ENCODE measurements at regions not wholly inside any gene's neighbourhood (a gene's known extent, or its start where the extent isn't known, plus 50 kb on each side); places are given as distances from the start of the nearest gene placed in this dataset.

GRCh38 chr2:81395746-81396145 is 1091.2 kb upstream of the LRRTM1 start:
- BruUV-seq (replicated peaks), result no TSS peak
- Histone ChIP-seq H3K27me3 (ENCODE audit: control insufficient read depth, insufficient read depth, low read length) (no peaks in the 10 kb centered on the region), H3K4me1 (ENCODE audit: control insufficient read depth, insufficient read depth, low read length) (no peaks in the 10 kb centered on the region), H3K27ac (ENCODE audit: low read length) (no peak overlapping the region), H3K9me3 (ENCODE audit: control insufficient read depth, insufficient read depth, low read depth, low read length) (no peaks in the 10 kb centered on the region), H3K4me3 (ENCODE audit: low read depth in 2 of 2, low read length in 2 of 2) (no peak overlapping the region), H3K36me3 (ENCODE audit: control insufficient read depth, insufficient read depth, low read length) (no peaks in the 10 kb centered on the region)
- ATAC-seq (no peak), DNase-seq (ENCODE audit: low read depth, low spot score) (no peak)
- intact Hi-C loops (cut with micrococcal nuclease; ENCODE audit: unreplicated experiment), result no loop called here
- in situ Hi-C loops (cut with HindIII; ENCODE audit: low pct_unique_long_range_greater_than_20kb, low sequenced_read_pairs), result no loop called here
- TF ChIP-seq CTCF (IDR thresholded peaks at IDR 0.05), result no peak
- no peak for TF ChIP-seq POLR2AphosphoS5 (IDR thresholded peaks at IDR 0.05; ENCODE audit: low read depth, low read length)
- TF ChIP-seq SIN3A (IDR thresholded peaks at IDR 0.05; ENCODE audit: borderline replicate concordance, insufficient read depth, low read depth, low read length), result no peak
- no peak for TF ChIP-seq TCF7L2 (IDR thresholded peaks at IDR 0.05; ENCODE audit: low read depth, low read length)
- no peak for TF ChIP-seq REST (IDR thresholded peaks at IDR 0.05; ENCODE audit: insufficient read depth in 1 of 2, low read depth in 2 of 2, low read length in 1 of 2)
- ChIA-PET CTCF (interaction anchor here (0.6 kb wide), 1 partner anchor 216 kb away, joined by 3 read pairs; no protein-coding TSS in a partner anchor), POLR2A (no interaction called here)

- Histone ChIP-seq H3K27ac (ENCODE audit: low read length) (no peak overlapping the region), H3K36me3 (ENCODE audit: control insufficient read depth, insufficient read depth, low read length) (no peaks in the 10 kb centered on the region), H3K4me1 (ENCODE audit: control insufficient read depth, insufficient read depth, low read length) (no peaks in the 10 kb centered on the region), H3K4me3 (ENCODE audit: low read depth in 2 of 2, low read length in 2 of 2) (no peak overlapping the region), H3K27me3 (ENCODE audit: control insufficient read depth, insufficient read depth, low read length) (no peaks in the 10 kb centered on the region), H3K9me3 (ENCODE audit: control insufficient read depth, insufficient read depth, low read depth, low read length) (no peaks in the 10 kb centered on the region)
- ATAC-seq, result no peak
- BruUV-seq (replicated peaks), result no TSS peak
- TF ChIP-seq SIN3A (IDR thresholded peaks at IDR 0.05; ENCODE audit: borderline replicate concordance, insufficient read depth, low read depth, low read length) (no peak), TCF7L2 (IDR thresholded peaks at IDR 0.05; ENCODE audit: low read depth, low read length) (no peak), REST (IDR thresholded peaks at IDR 0.05; ENCODE audit: insufficient read depth in 1 of 2, low read depth in 2 of 2, low read length in 1 of 2) (no peak), CTCF (IDR thresholded peaks at IDR 0.05) (peak; percentile 37; the same call in 1 of the 2 replicates), POLR2AphosphoS5 (IDR thresholded peaks at IDR 0.05; ENCODE audit: low read depth, low read length) (no peak)
- no peak for DNase-seq (ENCODE audit: low read depth, low spot score)
- POLR2A ChIA-PET, result no interaction called here
- CTCF ChIA-PET, result no interaction called here
- intact Hi-C loops (cut with micrococcal nuclease; ENCODE audit: unreplicated experiment), result no loop called here
- in situ Hi-C loops (cut with HindIII; ENCODE audit: low pct_unique_long_range_greater_than_20kb, low sequenced_read_pairs), result no loop called here
These were observed 1084.7 kb upstream of the LRRTM1 start for GRCh38 chr2:81389203-81389602.

All from Panc1 (cell line).